PC-9 (cell line): ENCODE measurements at regions not wholly inside any gene's neighbourhood (a gene's known extent, or its start where the extent isn't known, plus 50 kb on each side); places are given as distances from the start of the nearest gene placed in this dataset.

ENCODE experiments used
- BruUV-seq: library from RNA; stranded (reverse); fragments of 400-500 nt; replicated peaks from 2 replicates; lab custom pipeline; 2021; lab: Mats Ljungman, UMichigan
- CTCF ChIA-PET: fragments of 300-600 bp; sonication (Branson Sonifier 250); formaldehyde crosslinking; loops from one replicate; lab custom pipeline; 2022; ENCODE audit warnings: antibody characterized with exemption; lab: Charles Lee
- POLR2A ChIA-PET: fragments of 300-600 bp; sonication (Branson Sonifier 250); formaldehyde crosslinking; loops from one replicate; lab custom pipeline; 2022; ENCODE audit warnings: antibody characterized with exemption; ENCODE audit not compliant: unreplicated experiment; lab: Charles Lee
- DNase-seq, 2 experiments: peaks; one replicate each; pipeline versions ENCODE4 v3.0.0 to v3.0.0-alpha.2; 2015 to 2022; ENCODE audit warnings: mixed read lengths in 1 of 2
- H2AFZ ChIP-seq: fragments of 200-600 bp; sonication (generic); 2 replicates; pipeline ENCODE4 v1.8.1; 2017; ENCODE audit warnings: antibody characterized with exemption
- H3F3A ChIP-seq: fragments of 200-600 bp; sonication (generic); 2 replicates; pipeline ENCODE4 v1.8.1; 2017; ENCODE audit warnings: antibody characterized with exemption, mild to moderate bottlenecking, low read depth; ENCODE audit not compliant: insufficient read depth
- H3K27ac ChIP-seq: fragments of 200-600 bp; sonication (generic); 2 replicates; pipeline ENCODE4 v1.6.1; 2016; ENCODE audit warnings: mixed run types
- H3K27me3 ChIP-seq: fragments of 200-600 bp; sonication (generic); 2 replicates; pipeline ENCODE4 v1.6.1; 2016; ENCODE audit warnings: low read depth, mixed run types; ENCODE audit not compliant: insufficient read depth
- H3K36me3 ChIP-seq: fragments of 200-600 bp; sonication (generic); 2 replicates; pipeline ENCODE4 v1.6.1; 2016; ENCODE audit warnings: low read depth, mixed run types
- H3K4me1 ChIP-seq: fragments of 200-600 bp; sonication (generic); replicated peaks from 2 replicates; pipeline ENCODE4 v1.6.1; 2016; ENCODE audit warnings: mixed run types; ENCODE audit not compliant: insufficient read depth
- H3K4me2 ChIP-seq: fragments of 200-600 bp; sonication (generic); 2 replicates; pipeline ENCODE4 v1.6.1; 2017; ENCODE audit warnings: mixed run types
- H3K4me3 ChIP-seq: fragments of 200-600 bp; sonication (generic); 2 replicates; pipeline ENCODE4 v1.6.1; 2016; ENCODE audit warnings: mixed run types
- H3K79me2 ChIP-seq: fragments of 200-600 bp; sonication (generic); 2 replicates; pipeline ENCODE4 v1.6.1; 2017; ENCODE audit warnings: low read depth, mixed run types
- H3K9me2 ChIP-seq: fragments of 200-600 bp; sonication (generic); 2 replicates; pipeline ENCODE4 v1.8.1; 2017; ENCODE audit warnings: mild to moderate bottlenecking; ENCODE audit not compliant: insufficient read depth
- H3K9me3 ChIP-seq: fragments of 200-600 bp; sonication (generic); 2 replicates; pipeline ENCODE4 v1.8.1; 2016; ENCODE audit warnings: low read depth; ENCODE audit not compliant: insufficient read depth
- H4K20me1 ChIP-seq: fragments of 200-600 bp; sonication (generic); 2 replicates; pipeline ENCODE4 v1.8.1; 2017; ENCODE audit not compliant: insufficient read depth
- CTCF ChIP-seq: fragments of 200-600 bp; sonication (generic); conservative IDR thresholded peaks from 2 replicates; pipeline ENCODE4 v1.6.1; 2017; ENCODE audit warnings: mixed run types, antibody characterized with exemption, mild to moderate bottlenecking, moderate library complexity
- EZH2 ChIP-seq: fragments of 200-600 bp; sonication (generic); IDR thresholded peaks from 2 replicates; pipeline ENCODE4 v1.8.0; 2017; ENCODE audit warnings: antibody characterized with exemption, low read depth
- intact Hi-C: fragments of 100-400 bp; cut with micrococcal nuclease; formaldehyde crosslinking; loops from one replicate; pipeline ENCODE4 v1.10.0; 2022; ENCODE audit not compliant: unreplicated experiment

DNA sequence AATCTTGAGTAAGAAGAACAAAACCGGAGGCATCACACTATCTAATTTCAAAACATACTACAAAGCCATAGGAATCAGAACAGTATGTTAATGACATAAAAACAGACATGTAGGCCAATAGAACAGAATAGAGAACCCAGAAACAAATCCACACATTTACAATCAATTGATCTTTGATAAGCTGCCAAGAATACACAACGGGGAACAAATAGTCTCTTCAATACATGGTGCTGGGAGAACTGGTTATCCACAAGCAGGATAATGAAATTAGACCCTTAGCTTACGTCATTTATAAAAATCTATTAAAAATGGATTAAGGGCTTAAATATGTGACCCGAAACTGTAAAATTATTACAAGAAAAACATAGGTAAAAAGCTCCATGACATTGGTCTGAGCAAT is 417.7 kb downstream of the INSC start:
- BruUV-seq = no TSS peak
- H3K9me3 ChIP-seq = no peaks in the 10 kb centered on the region
- H3K36me3 ChIP-seq = no peaks in the 10 kb centered on the region
- H3K79me2 ChIP-seq = no peaks in the 10 kb centered on the region
- H2AFZ ChIP-seq = no peak overlapping the region
- POLR2A ChIA-PET = no interaction called here
- intact Hi-C loops = no loop called here
- no peaks in the 10 kb centered on the region for H3K4me1 ChIP-seq
- CTCF ChIA-PET = interaction anchor here (0.6 kb wide), 1 partner anchor 1074 kb away, joined by 3 read pairs; no protein-coding TSS in a partner anchor
- no peak overlapping the region for H3K27ac ChIP-seq
- H4K20me1 ChIP-seq = no peaks in the 10 kb centered on the region
- H3K9me2 ChIP-seq = no peaks in the 10 kb centered on the region
- no peaks in the 10 kb centered on the region for H3F3A ChIP-seq
- DNase-seq = no peak
- TF ChIP-seq EZH2 (no peak), CTCF (no peak)
- no peak overlapping the region for H3K4me3 ChIP-seq
- no peak overlapping the region for H3K4me2 ChIP-seq
- H3K27me3 ChIP-seq = no peaks in the 10 kb centered on the region

DNA sequence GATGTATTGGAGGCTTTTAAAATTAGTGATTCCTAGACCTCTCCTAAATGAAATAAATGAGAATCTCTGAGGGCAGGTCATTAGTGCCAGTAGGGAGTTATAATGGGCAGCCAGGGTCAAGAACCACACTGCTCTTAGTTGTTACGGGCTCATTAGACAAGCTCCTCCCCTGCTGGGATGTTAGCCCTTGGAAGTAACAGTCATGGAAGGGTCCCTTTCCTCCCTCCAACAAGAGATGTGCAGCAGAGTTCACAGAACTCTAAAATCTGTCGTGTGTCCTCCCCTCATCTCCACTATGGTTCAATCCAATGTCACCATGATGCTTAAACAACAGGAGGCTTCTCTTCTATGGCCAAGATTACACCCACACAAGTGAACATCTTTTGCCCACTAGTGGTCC is 419.5 kb downstream of the INSC start:
- Histone ChIP-seq H3K36me3 (no peaks in the 10 kb centered on the region), H3K4me3 (no peak overlapping the region), H3K4me1 (no peaks in the 10 kb centered on the region), H3F3A (no peaks in the 10 kb centered on the region), H2AFZ (no peak overlapping the region), H4K20me1 (no peaks in the 10 kb centered on the region), H3K27ac (no peak overlapping the region), H3K9me3 (no peaks in the 10 kb centered on the region), H3K9me2 (no peaks in the 10 kb centered on the region), H3K27me3 (no peaks in the 10 kb centered on the region), H3K4me2 (no peak overlapping the region), H3K79me2 (no peaks in the 10 kb centered on the region)
- no peak for TF ChIP-seq EZH2
- TF ChIP-seq CTCF = no peak
- intact Hi-C loops = no loop called here
- CTCF ChIA-PET = no interaction called here
- BruUV-seq = no TSS peak
- POLR2A ChIA-PET = no interaction called here
- DNase-seq = no peak

GRCh38 chr11:15535414-15535813 is 420.7 kb downstream of the INSC start:
- no peak overlapping the region for H3K4me3 ChIP-seq
- no peaks in the 10 kb centered on the region for H3K9me3 ChIP-seq
- H3K9me2 ChIP-seq = no peaks in the 10 kb centered on the region
- H3K79me2 ChIP-seq = no peaks in the 10 kb centered on the region
- ChIA-PET POLR2A (no interaction called here), CTCF (no interaction called here)
- no peaks in the 10 kb centered on the region for H3K36me3 ChIP-seq
- H3F3A ChIP-seq = no peaks in the 10 kb centered on the region
- H2AFZ ChIP-seq = no peak overlapping the region
- H4K20me1 ChIP-seq = no peaks in the 10 kb centered on the region
- intact Hi-C loops = no loop called here
- no TSS peak for BruUV-seq
- H3K27me3 ChIP-seq = no peaks in the 10 kb centered on the region
- no peaks in the 10 kb centered on the region for H3K4me1 ChIP-seq
- DNase-seq = no peak
- H3K4me2 ChIP-seq = no peak overlapping the region
- H3K27ac ChIP-seq = no peak overlapping the region
- TF ChIP-seq CTCF = no peak
- no peak for TF ChIP-seq EZH2
